Activated CD8-positive, alpha-beta T cell treated with anti-CD3 and anti-CD28 coated beads for 36 hours (primary cell): ENCODE measurements at regions not wholly inside any gene's neighbourhood (a gene's known extent, or its start where the extent isn't known, plus 50 kb on each side); places are given as distances from the start of the nearest gene placed in this dataset.

Experiments used
- ATAC-seq: fragments of 200-7000 bp; cut with Tn5 transposase; one replicate; pipeline ENCODE4 v1.10.0; 2021; ENCODE audit warnings: mild to moderate bottlenecking, moderate library complexity
- CTCF ChIA-PET: fragments of 350-600 bp; sonication (Branson Sonifier 250); formaldehyde crosslinking; loops from one replicate; lab custom pipeline; 2021; ENCODE audit warnings: antibody characterized with exemption; lab: Charles Lee
- POLR2A ChIA-PET: fragments of 350-600 bp; sonication (Branson Sonifier 250); formaldehyde crosslinking; loops from one replicate; lab custom pipeline; 2021; ENCODE audit warnings: antibody characterized with exemption; lab: Charles Lee
- DNase-seq: peaks from one replicate; pipeline ENCODE4 v3.0.0-alpha.2; 2020
- H3K27ac Mint-ChIP-seq: one replicate; pipeline ENCODE4 v1.8.0; 2021; ENCODE audit warnings: mild to moderate bottlenecking, mixed read lengths
- H3K27me3 Mint-ChIP-seq: one replicate; pipeline ENCODE4 v1.8.0; 2021; ENCODE audit warnings: mixed read lengths
- H3K36me3 Mint-ChIP-seq: one replicate; pipeline ENCODE4 v1.8.0; 2021; ENCODE audit warnings: low read depth, mixed read lengths
- H3K4me1 Mint-ChIP-seq: one replicate; pipeline ENCODE4 v1.8.0; 2021; ENCODE audit warnings: low read depth, mixed read lengths
- H3K4me3 Mint-ChIP-seq: one replicate; pipeline ENCODE4 v1.8.0; 2021; ENCODE audit warnings: mild to moderate bottlenecking, moderate library complexity, mixed read lengths
- H3K9me3 Mint-ChIP-seq: one replicate; pipeline ENCODE4 v1.8.0; 2021; ENCODE audit warnings: mixed read lengths
- CTCF ChIP-seq: fragments of 200-600 bp; IDR thresholded peaks from one replicate; pipeline ENCODE4 v1.8.0; 2022; ENCODE audit warnings: antibody characterized with exemption, mild to moderate bottlenecking
- intact Hi-C: fragments of 100-400 bp; cut with micrococcal nuclease; formaldehyde crosslinking; loops from one replicate; pipeline ENCODE4 v1.10.0; 2022

GRCh38 chr5:84961193-84961592 lies 576.5 kb upstream of the EDIL3 start:
- H3K4me3 Mint-ChIP-seq = no peak overlapping the region

DNA sequence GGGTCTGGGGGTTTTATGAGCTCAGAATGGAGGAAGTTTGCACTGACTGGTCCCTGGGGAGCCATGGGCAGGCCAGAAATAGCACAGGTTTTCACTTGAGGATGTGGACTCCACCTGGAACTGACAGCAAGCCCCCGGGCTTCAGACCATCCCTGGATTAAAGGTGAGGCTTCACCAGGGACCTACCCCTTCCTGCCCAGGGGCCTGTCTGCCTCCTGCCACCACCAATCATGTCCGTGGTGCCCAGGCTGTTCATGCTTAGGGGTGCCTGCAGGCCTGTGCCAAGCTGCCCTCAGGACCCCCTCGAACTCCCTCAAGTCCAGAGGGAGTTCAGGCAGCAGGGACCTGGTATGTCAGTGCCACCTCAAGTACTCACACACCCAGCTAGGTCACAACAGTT lies 577.2 kb upstream of the EDIL3 start:
- no peaks in the 10 kb centered on the region for H3K36me3 Mint-ChIP-seq
- TF ChIP-seq CTCF = no peak
- no peak overlapping the region for H3K27ac Mint-ChIP-seq
- intact Hi-C loops = no loop called here
- no peak overlapping the region for H3K4me3 Mint-ChIP-seq
- no peaks in the 10 kb centered on the region for H3K27me3 Mint-ChIP-seq
- DNase-seq (no peak), ATAC-seq (no peak)
- no peaks in the 10 kb centered on the region for H3K4me1 Mint-ChIP-seq
- POLR2A ChIA-PET = no interaction called here
- CTCF ChIA-PET = no interaction called here
- no peaks in the 10 kb centered on the region for H3K9me3 Mint-ChIP-seq

More at GRCh38 chr5:84961193-84961592, 576.5 kb upstream of the EDIL3 start:
- no peaks in the 10 kb centered on the region for H3K27me3 Mint-ChIP-seq
- CTCF ChIA-PET = no interaction called here
- H3K36me3 Mint-ChIP-seq = no peaks in the 10 kb centered on the region
- no peak for TF ChIP-seq CTCF
- ATAC-seq = no peak
- H3K4me1 Mint-ChIP-seq = no peaks in the 10 kb centered on the region
- no peak overlapping the region for H3K27ac Mint-ChIP-seq
- POLR2A ChIA-PET = no interaction called here
- H3K9me3 Mint-ChIP-seq = no peaks in the 10 kb centered on the region
- no peak for DNase-seq
- intact Hi-C loops = no loop called here

DNA sequence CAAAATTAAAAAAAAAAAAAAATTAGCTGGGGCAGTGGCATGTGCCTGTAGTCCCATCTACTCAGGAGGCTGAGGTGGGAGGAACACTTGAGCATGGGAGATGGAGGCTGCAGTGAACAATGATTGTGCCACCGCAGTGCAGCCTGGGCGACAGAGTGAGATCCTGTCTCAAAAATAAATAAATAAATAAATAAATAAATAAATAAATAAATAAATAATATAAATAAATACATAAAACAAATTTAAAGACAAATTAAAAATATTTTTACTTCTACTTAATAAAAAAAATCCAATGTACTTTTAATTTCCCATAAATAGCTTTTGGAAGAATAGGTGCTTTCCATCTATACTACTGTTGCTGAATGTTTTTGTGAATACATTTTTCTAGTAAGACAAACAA lies 598.4 kb upstream of the EDIL3 start:
- Mint-ChIP-seq H3K4me3 (no peak overlapping the region), H3K4me1 (no peaks in the 10 kb centered on the region), H3K27ac (no peak overlapping the region), H3K27me3 (no peaks in the 10 kb centered on the region), H3K36me3 (no peaks in the 10 kb centered on the region), H3K9me3 (no peaks in the 10 kb centered on the region)
- no peak for TF ChIP-seq CTCF
- DNase-seq = no peak
- intact Hi-C loops = no loop called here
- ChIA-PET POLR2A (no interaction called here), CTCF (no interaction called here)
- ATAC-seq = no peak

GRCh38 chr5:84985148-84985547 lies 600.5 kb upstream of the EDIL3 start:
- POLR2A ChIA-PET = no interaction called here
- peaks cover 2% of the 10 kb centered on the region for H3K9me3 Mint-ChIP-seq
- no peaks in the 10 kb centered on the region for H3K27me3 Mint-ChIP-seq
- no peaks in the 10 kb centered on the region for H3K4me1 Mint-ChIP-seq
- no peak overlapping the region for H3K27ac Mint-ChIP-seq
- ATAC-seq = no peak
- intact Hi-C loops = no loop called here
- no peak for DNase-seq
- CTCF ChIA-PET = no interaction called here
- TF ChIP-seq CTCF = no peak
- no peak overlapping the region for H3K4me3 Mint-ChIP-seq
- H3K36me3 Mint-ChIP-seq = no peaks in the 10 kb centered on the region

DNA sequence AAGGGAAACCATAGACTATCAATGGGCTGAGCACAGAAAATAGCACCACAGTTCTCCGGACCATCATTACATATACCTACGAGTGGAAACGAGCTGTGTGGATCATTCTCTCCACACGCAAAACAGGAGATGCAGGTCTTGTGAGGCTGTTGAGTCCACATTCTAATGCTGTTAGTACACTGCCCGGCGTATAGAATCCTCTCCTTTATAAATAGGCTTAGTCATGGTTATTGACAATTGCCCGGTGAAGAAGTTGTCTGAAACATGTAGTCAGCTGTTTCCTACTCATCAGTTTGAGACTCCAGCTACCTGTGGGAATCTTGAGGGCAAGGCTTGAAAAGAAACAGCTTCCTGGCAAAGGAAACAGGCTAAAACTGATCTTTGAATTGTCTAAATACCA lies 602.0 kb upstream of the EDIL3 start:
- ChIA-PET CTCF (no interaction called here), POLR2A (no interaction called here)
- no peak for ATAC-seq
- Mint-ChIP-seq H3K4me1 (no peaks in the 10 kb centered on the region), H3K27me3 (no peaks in the 10 kb centered on the region), H3K36me3 (no peaks in the 10 kb centered on the region), H3K27ac (no peak overlapping the region), H3K4me3 (no peak overlapping the region), H3K9me3 (peaks cover 2% of the 10 kb centered on the region)
- no peak for TF ChIP-seq CTCF
- no peak for DNase-seq
- intact Hi-C loops = no loop called here
